ENCODE measurements at regions not wholly inside any gene's neighbourhood (a gene's known extent, or its start where the extent isn't known, plus 50 kb on each side); places are given as distances from the start of the nearest gene placed in this dataset.
"Not testable (repeated sequence)": the region's sequence is repeated elsewhere in the genome, so short reads cannot be mapped to it uniquely, and the experiment has no call there.

- no peak for DNase-seq
Observed at GRCh38 chr3:102038477-102039142, 189.3 kb downstream of the NFKBIZ start.

- not testable (repeated sequence) for DNase-seq
Observed at GRCh38 chr3:102040144-102040543, 190.8 kb downstream of the NFKBIZ start.

DNA sequence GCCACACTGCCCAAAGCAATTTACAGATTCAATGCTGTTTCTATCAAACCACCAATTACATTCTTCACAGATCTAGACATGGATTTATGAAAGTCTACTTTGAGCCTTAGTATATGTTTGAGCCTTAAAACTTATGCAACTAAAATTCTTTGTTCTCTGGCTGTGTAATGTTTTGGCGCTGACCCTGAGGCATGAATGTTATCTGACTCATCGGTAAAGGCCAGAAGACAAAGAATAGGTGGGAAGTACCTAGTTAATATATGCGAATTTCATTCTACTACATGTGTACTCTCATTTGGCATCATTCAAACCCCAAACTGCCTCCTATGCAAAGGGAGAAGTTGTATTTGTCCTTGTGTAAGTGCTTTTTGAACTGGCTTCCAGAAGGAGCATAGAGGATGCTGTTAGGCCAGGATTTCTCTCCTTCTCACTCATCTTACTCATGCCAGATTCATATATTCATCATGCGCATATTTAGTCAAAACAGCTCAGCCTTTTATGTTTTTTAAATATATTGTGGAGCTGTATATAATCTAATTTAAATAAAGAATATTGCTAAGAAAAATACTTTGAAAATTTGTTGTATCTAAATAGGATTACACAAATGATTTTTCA is 204.2 kb downstream of the NFKBIZ start:
- DNase-seq: no peak

DNA sequence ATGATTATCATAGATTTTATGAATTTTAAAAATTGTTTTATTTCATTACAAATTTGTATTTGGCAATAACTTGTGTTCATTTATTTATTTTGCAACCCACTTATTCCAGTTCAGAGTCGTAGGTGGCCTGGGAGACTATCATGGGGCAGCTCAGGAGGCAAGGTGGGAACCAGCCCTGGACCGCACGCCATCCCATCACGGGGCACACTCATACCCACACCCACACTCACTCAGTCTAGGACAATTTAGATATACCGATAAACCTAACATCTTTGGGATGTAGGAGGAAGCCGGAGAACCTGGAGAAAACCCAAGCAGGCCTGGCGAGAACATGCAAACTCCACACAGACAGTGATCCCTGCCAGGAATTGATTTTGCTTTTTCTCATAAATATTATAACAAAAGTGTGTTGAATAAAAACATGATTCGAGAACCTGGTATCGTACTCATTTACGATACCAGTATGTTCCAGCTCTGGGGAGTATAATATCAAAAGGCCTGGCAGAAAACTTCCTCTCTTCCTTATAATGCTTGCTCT is 205.3 kb downstream of the NFKBIZ start:
- DNase-seq: no peak

DNA sequence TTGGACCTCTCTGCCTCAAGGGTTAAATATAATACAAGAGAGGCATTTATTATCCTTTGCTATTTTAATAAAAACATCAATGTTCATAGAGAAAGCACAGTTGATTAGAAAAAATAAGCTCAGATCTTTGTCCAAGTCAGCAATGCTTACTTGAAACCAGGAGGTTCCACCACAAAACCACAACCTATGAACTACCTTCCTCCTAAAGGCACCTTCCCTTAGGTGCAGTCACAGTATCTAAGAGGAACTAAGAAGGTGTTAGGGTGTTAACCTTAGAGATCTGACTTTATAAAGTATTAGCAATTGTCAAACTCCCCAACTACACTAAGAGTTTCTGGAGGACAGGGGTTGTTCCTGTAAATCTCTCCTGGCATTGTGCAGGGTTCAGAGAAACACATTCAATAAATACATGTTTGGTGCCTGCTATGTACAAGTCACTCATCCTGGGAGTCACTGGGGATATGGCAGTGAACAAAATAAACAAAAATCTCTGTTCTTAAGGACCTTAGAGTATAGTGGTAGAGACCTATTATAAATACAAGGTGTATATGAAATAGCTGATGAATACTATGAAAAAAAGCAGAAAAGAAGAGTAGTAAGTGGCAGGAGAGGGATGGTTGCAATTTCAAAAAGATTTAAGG is 208.6 kb downstream of the NFKBIZ start:
- DNase-seq: no peak

DNA sequence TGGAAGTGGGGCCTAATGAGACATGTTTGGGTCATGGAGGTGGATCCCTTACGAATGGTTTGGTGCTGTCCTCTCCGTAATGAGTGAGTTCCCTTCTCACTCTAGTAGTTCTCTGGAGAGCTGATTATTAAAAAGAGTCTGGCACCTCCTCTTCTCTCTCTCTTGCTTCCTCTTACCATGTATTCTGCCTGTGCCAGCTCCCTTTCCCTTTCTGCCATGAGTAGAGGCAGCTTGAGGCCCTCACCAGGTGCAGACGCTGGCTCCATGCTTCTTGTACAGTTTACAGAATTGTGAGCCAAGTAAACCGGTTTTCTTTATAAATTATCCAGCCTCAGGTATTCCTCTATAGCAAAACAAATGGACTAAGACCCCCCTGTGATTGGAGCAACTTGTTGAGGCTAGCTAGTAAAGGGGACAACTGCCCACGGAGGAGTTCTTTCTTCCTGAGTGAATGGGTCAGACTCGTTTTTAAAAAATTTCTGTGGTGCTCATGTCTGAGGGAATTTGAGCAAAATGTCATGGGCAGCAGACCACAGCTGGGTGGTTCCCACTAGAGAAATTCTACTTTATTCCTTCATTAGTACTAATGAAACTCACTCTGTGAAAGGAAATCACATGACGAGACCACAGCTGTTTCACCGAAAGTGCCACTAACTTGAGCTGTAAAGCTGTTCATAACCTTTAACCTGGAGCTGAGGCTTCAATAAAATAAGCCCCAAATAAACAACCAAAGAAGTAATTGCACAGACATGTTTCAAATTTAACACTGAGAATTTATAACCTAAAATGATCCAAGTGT is 210.0 kb downstream of the NFKBIZ start:
- DNase-seq: no peak

DNA sequence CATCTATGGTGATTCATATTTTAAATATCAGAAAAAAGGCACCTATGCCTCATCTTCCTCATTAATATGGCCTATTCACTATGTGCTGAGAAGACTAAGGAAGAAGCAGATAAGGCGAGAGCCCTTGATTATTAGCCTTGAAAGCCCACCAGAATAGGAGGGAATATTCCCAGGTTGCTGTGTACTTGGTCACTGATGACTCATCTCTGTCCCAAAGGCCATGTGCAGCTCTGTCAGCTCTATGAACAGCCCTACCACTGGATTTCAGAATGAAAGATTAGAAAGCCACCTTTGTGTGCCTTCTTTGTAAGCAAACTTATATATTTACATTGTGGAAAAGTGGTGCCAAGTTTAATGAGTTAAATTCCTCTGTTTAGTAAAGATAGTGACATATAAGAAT is 211.5 kb downstream of the NFKBIZ start:
- no peak for DNase-seq

DNA sequence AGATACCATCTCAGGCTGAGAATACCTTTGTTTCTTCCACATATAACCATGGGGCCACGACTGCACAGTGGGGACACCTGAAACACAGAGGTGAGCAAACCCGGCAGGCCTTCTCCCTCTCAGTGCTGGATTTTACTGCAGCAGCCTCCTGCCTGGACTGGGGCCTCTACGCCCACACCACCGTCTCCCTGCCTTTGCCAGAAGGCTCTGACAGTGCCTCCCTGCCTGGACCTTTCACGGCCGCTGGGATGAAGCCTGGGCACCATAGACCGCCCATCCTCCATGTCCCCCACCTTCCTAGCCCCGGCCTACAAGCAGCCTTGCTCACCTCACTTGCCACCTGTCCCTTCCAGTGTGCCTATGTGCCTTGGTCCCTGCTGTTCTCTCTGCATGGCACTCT is 214.3 kb downstream of the NFKBIZ start:
- no peak for DNase-seq

GRCh38 chr3:102066470-102066869 is 217.2 kb downstream of the NFKBIZ start:
- DNase-seq: no peak

GRCh38 chr3:102068327-102068726 is 219.0 kb downstream of the NFKBIZ start:
- peak; percentile 37 for DNase-seq

DNA sequence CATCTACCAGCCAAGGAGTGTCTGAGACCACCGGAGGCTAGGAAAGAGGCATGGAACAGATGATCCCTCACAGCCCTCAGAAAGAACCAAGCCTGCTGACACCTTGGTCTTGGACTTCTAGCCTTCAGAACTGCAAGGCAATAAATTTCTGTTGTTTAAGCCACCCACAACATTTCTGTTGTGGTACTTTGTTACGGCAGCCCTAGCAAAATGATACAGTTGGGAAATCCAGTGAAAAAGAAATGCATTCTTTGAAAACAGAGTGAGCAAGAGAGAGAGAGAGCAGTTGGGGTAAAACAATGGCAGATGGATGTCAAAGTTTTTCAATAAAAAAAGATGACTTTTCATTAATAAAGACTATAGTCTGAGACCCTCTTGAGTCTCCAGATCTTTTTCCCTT is 219.4 kb downstream of the NFKBIZ start:
- DNase-seq: no peak

DNA sequence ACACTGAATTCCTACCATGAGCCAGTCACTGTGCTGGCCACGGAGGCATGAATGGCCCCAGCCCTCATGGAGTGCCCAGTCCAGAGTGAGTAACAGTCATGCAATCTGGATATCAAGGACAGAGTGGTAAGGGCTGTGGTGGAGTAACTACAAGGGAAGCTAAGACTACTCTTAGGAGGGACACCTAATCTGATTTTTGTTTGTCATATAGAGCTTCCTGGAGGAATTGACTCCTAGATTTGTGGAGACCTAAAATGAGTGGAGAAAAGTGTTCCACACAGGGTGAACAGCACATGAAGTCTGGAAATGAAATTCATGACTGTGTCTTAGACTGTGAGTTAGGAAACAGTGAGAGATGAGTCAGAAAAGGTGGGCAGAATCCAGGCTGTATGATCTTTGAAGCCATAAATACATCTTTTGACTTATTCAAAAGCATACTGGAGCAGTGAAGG is 219.9 kb downstream of the NFKBIZ start:
- no peak for DNase-seq

- no peak for DNase-seq
Observed at GRCh38 chr3:102074946-102075345, 225.6 kb downstream of the NFKBIZ start.

DNA sequence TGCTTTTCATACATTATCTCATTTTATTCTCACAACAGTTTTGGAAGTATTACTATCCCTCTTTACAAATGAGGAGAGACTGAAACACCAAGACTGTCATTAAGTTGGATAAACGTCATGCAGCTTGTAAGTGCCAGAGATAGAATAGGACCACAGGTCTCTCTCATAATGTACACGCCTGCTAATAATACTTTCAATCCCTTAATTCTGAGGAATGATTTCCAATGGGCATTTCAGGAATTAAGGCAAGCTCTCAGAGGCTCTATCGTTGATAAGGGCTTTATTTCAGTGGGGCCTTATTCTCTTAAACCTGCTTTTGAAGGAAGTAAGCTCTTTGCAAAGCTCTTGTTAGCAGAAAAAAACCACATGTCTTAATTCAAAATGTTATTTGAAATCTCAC is 229.1 kb downstream of the NFKBIZ start:
- DNase-seq: no peak

DNA sequence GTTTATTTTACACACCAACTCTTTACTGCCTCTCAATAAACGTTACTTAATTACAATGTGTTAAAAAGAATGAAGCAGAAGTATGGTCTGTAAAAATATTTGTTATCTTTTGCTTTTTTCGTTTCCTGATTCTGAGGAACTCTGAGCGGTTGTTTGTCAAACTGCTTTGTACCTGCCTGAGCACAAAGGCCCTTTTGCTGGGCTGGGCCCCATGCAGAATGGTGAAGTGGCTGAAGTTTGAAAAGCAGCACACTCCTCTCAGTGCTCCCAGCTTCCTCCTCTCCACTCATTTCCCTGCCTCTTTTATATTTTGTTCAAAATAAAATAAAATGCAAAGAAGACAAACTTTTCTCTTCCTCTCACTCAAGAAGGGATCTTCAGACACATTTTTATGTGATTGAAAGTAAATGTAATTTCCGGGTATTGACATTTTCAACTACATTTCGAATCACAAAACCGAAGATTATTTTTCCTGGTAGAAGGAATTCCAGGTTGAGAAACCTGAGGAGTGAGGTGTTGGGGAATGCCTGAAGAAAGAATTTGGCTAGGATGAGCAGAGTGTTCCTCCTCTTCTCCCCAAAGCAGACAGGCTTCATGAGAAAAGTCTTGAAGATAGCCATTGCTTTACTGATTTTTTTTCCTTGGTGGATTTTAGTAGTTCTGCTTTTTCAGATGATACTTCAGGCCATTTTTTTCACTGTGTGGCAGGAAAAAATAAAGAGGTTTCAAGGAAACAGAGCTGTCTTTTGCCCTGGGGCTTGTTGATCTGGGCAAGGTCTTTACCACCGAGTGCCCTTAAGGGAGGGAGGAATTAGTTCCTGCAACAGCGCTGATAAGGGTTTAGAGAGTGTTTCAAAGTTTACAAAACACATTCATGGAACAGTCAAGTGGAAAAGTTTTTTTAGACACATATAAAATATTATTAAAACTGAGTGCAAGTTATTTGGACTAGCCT is 229.8 kb downstream of the NFKBIZ start:
- DNase-seq: no peak

GRCh38 chr3:102079809-102080197 is 230.5 kb downstream of the NFKBIZ start:
- DNase-seq: no peak

- DNase-seq: no peak
Observed at GRCh38 chr3:102081572-102082289, 232.4 kb downstream of the NFKBIZ start.

GRCh38 chr3:102083473-102083872 is 234.2 kb downstream of the NFKBIZ start:
- no peak for DNase-seq

GRCh38 chr3:102084006-102084405 is 234.7 kb downstream of the NFKBIZ start:
- DNase-seq: no peak

DNA sequence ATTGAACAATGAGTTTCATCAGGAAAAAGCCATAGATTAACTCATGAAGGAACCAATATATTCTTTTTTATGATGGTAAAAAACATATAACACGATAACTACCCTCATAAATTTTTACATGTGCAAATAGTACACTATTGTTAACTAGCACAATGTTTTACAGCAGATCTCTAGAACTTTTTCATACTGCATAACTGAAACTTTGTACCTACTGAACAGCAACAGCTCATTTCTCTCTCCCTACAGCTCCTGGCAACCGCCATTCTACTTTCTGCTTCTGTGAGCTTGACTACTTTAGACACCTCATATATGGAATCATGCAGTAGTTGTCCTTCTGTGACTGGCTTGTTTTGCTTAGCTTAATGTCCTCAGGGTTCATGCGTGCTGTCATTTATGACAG is 235.4 kb downstream of the NFKBIZ start:
- no peak for DNase-seq

GRCh38 chr3:102085431-102086176 is 236.3 kb downstream of the NFKBIZ start:
- peak; percentile 51 for DNase-seq
